Medulla oblongata (tissue), 1 donor: ENCODE measurements at regions not wholly inside any gene's neighbourhood (a gene's known extent, or its start where the extent isn't known, plus 50 kb on each side); places are given as distances from the start of the nearest gene placed in this dataset.
"Not testable (repeated sequence)": the region's sequence is repeated elsewhere in the genome, so short reads cannot be mapped to it uniquely, and the experiment has no call there.

Experiments used
- DNase-seq: peaks from one replicate; pipeline ENCODE4 v3.0.0-alpha.2; 2015; ENCODE audit errors: extremely low spot score

DNA sequence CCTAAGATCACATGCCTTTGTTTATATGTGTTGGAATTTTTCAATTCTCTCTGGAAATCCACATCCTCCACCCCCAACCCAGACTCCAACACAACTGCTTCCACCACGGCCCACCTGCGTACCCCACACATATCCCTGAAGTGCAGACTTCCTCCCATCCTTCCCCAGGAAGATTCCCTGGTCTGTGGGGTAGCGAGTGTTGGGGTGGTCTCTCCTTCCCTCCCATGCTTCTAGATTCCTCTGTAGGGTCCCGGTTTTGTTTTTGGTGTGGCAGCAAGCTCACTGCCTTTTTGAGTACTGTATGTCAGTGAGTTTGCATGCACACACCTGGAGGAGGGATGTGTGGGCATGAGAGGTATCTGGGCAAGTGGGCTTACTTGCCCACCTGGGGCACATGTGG, 127.6 kb downstream of the MRPL14 start:
- DNase-seq, result no peak

DNA sequence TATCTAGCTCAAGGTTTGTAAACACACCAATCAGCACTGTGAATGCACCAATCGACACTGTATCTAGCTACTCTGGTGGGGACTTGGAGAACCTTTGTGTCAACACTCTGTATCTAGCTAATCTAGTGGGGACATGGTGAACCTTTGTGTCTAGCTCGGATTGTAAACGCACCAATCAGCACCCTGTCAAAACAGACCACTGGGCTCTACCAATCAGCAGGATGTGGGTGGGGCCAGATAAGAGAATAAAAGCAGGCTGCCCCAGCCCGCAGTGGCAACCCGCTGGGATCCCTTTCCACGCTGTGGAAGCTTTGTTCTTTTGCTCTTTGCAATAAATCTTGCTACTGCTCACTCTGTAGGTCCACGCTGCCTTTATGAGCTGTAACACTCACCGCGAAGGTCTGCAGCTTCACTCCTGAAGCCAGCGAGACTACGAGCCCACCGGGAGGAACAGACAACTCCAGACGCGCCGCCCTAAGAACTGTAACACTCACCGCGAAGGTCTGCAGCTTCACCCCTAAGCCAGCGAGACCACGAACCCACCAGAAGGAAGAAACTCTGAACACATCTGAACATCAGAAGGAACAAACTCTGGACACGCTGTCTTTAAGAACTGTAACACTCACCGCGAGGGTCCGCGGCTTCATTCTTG, 128.5 kb downstream of the MRPL14 start:
- not testable (repeated sequence) for DNase-seq

GRCh38 chr6:43997990-43998585, 129.2 kb downstream of the MRPL14 start:
- not testable (repeated sequence) for DNase-seq

- DNase-seq, result no peak
Measured at GRCh38 chr6:43997345-43997677, 129.9 kb downstream of the MRPL14 start.

- DNase-seq, result no peak
Measured at GRCh38 chr6:43996618-43997344, 130.5 kb downstream of the MRPL14 start.

DNA sequence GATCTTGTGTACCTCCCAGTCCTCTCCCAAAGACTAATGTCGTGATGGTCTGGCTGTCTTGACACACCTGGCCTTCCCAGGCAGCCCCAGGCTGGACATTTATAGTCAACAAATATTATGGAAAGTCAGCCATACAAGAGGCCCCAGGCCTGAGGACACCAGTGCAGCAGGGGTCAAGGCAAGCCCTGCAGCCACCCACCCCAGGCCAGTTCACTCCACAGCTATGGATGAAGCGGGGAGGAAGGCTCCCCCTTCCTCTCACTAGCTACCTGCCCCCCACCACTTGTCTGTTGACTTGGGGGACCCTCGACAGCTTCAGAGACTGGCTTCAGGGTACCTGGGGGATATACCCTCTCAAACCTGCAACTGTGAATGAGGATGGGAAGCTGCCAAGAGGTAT, 132.1 kb downstream of the MRPL14 start:
- no peak for DNase-seq

DNA sequence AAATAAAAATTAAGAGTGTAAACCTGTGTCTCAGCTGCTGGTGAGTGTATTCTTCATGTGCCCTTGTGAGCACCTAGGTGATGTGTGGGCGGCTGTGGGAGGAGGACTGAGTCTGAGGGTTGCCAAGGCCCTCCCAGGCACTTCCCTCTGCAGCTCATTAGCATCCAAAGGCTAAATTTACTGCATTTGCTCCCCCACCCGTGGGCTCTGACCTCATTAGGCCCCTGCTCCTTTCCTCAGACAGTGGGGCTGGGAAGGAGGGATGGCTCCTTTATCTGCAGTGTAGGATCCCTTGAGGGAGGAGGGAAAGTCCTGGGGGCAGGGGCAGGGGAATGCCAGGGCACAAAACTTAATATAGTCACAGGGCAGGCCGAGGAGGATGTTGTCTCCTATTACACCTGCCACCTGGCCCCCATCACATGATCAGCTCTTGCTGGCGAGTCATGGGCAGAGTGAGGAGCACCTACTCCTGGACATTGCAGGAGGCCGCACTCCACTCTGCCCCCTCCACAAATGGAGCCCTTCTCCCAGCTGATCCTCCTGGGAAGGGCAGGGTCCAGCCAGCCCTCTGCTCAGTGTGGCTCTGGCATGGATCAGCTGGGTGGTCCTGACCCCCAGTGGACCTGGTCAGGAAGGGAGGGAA, 133.2 kb downstream of the MRPL14 start:
- DNase-seq, result no peak

DNA sequence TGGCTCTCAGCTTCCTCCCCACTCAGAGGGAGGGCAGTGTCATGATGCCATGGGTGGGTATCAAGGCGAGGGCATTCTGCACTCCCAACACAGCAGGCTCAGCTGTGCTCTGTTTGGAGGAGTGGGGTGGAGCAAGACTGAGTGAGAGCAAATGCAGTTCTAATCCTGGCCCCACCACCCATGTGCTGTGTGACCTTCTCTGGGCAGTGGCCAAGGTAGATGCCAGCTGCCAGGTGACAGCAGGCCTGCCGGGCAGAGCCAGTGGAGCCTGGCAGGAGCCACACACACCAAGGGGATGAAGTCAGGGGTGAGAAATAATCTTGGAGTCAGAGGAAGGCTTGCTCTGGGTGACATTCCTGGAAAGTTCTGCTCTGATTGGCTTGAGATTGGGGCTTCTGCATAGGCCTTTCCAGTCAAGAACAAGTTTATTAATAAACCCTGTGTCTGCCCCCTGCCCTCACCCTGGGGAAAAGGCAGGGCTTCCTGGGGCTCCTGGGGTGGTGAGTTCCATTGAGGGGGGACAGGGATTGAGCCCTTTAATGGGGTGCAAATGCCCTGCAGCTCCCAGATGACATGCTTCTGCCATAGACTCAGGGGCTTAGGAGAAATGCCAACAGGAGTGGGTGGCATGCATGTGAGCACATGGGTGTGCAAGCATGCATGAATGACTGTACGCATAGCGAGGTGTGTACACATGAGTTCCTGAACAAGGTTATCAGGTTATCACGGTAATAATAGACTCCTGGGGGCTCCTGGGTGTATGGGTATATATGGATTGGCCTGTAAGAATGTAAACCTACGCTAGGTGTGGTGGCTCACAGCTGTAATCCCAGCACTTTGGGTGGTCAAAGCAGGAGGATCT, 134.2 kb downstream of the MRPL14 start:
- DNase-seq, result no peak

GRCh38 chr6:43992126-43992663, 135.1 kb downstream of the MRPL14 start:
- no peak for DNase-seq

DNA sequence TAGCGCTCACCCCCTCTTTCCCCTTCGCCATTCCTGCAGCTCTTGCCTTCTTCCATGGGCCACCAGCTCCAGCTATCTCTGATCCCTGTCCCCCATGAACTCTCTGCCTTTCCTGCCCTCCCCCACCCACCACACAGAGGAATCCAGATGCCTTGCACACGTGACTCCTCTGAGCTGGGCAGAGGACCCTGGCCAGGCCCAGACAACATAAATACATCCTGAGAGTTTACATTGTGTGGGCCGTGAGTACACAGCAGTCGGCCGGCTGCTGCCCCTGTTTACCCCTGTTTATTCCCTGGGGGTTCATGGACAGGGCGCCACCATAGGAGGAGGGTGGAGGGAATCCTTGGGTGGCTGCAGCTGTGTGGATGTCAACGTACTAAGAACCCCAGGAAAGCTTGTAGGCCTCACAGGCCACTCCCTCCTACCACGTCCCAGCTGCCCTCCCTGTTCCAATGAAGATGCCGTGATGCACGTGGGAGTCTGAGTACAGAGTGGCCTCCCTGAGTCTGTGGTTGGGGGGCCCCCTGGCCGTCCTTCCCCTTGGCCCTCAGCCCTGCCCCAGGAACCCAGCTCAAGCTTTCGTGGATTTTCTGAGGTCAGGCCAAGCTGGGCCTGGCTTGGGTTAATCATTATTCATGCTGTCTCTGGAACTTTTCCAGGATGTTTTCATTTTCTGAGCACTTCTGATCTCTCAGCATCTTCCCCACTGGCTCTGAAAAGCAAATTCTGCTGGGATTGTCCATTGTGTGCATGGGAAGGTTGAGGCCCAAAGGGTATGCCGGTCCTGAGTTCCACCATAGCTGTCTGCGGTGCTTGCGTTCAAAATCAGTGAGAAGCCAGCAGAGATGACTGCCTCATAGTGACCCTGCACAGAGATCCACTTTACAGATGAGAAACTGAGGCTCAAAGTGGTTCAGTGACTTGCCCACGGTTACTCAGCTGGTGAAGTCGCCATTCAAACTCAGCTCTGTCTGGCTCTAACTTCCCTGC, 136.3 kb downstream of the MRPL14 start:
- no peak for DNase-seq

GRCh38 chr6:43990275-43990626, 137.0 kb downstream of the MRPL14 start:
- no peak for DNase-seq

- no peak for DNase-seq
Measured at GRCh38 chr6:43989581-43990146, 137.6 kb downstream of the MRPL14 start.

DNA sequence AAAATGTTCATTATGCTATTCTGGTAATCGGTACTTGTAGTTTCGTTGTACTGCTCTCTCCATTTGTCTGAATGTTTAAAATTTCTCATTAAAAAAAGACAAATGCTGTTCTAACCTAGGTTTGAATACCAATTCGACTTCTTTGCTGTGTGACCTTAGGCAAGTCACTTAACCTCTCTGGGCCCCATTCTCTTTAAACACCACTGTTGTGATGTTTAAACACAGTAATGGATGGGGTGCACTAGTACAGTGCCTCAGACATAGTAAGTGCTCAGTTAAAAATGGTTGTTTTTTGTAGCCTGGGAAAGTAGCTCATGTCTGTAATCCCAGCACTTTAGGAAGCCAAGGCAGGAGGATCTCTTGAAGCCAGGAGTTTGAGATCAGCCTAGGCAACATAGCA, 138.5 kb downstream of the MRPL14 start:
- no peak for DNase-seq

- no peak for DNase-seq
Measured at GRCh38 chr6:43987838-43988439, 139.3 kb downstream of the MRPL14 start.

GRCh38 chr6:43986177-43986825, 141.0 kb downstream of the MRPL14 start:
- DNase-seq, result no peak

- no peak for DNase-seq
Measured at GRCh38 chr6:43985329-43985728, 141.9 kb downstream of the MRPL14 start.

- DNase-seq, result no peak
Measured at GRCh38 chr6:43984442-43985321, 142.6 kb downstream of the MRPL14 start.

- no peak for DNase-seq
Measured at GRCh38 chr6:43983632-43984031, 143.6 kb downstream of the MRPL14 start.
